HG02588 (cell line): ENCODE measurements at regions not wholly inside any gene's neighbourhood (a gene's known extent, or its start where the extent isn't known, plus 50 kb on each side); places are given as distances from the start of the nearest gene placed in this dataset.
"Not testable (repeated sequence)": the region's sequence is repeated elsewhere in the genome, so short reads cannot be mapped to it uniquely, and the experiment has no call there.

ENCODE experiments used
- ATAC-seq: cut with Tn5 transposase; IDR thresholded peaks from one replicate; pipeline ENCODE4 v1.9.1; 2021; ENCODE audit warnings: mild to moderate bottlenecking, moderate library complexity; ENCODE audit not compliant: unreplicated experiment

DNA sequence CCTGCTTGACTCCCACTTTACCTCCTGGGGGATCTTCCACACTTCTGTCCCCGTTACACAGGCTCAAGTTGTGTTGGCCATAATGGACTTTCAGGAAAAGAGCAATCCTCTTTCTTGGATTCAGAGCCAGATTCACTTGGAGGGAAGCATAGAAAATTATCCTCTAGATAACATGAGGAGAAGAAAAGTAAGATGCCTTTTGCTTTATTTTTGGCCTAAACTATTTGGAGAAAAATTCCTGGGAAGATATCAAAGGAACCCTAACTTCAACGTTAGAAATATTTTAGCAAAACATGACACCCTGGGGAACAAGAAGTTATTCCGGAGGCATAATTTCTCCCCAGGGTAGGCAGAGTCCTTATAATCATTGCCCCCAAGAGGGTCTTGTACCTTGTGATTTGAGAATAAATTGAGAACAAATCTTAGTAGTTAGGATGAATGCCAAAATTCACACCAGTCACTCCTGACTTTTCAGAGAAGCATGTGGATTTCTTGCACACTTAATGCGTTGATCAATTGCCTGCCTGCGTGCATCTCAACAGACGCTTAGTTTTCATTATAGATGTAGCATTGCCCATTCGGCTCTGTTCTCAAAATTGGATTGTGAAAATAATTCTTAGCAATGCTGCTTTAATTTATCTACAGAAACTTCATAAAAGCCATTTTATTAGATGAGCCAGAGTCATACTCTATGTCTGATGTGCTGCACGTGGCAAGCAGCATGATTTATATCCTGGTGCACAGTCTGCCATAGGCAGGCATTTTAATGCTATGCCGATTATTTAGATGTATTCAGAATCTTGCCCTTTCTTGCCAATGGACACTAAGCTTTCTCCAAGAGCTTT, 224.4 kb downstream of the C7orf25 start:
- no peak for ATAC-seq

DNA sequence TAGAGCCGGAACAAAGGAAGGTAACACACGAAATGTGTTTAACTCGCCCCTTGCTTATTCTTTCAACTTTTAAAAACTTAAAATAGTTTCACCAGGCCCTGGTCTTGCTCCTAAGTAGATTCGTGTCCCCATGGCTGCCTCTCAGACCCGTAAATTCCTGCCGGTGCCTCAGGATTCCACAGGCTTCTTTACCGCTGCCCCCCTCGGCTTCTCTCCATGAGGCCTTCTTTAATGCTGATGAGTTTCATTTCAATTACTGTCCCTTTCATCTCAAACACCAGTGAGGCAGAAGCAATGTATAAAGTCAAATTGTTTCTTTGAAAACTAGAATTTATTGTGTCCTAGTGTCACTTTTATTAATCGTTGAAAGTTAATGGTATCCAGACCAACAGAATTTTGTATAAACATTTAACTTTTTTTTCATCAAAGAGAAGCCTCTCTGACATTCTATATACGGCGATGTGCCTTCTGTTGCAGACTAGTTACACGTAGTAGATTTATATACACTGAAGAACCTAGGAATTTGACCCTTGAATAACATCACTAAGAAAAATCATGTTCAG, 225.2 kb downstream of the C7orf25 start:
- no peak for ATAC-seq

- no peak for ATAC-seq
These were observed 226.0 kb downstream of the C7orf25 start for GRCh38 chr7:42685911-42686310.

- ATAC-seq: no peak
These were observed 233.8 kb downstream of the C7orf25 start for GRCh38 chr7:42677751-42678699.

DNA sequence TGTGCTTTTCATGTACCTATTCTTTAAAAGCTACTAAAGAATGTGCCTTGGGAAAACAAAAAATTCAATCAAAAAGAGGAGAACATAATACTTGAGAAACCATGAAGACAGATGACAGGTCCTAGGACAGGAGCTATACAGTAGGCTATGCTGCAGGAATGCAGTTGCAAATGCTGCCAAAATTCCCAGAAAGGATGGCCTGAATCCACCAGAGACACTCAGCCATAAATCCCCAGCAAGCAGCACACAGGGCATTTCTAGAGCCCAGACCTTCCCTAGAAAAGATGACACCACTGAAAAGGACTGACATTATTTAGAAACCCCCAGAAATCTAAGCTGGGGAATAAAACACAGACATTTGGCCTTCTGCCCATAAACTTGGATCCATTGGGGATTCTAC, 237.3 kb downstream of the C7orf25 start:
- ATAC-seq: no peak

- no peak for ATAC-seq
These were observed 237.9 kb downstream of the C7orf25 start for GRCh38 chr7:42673951-42674350.

DNA sequence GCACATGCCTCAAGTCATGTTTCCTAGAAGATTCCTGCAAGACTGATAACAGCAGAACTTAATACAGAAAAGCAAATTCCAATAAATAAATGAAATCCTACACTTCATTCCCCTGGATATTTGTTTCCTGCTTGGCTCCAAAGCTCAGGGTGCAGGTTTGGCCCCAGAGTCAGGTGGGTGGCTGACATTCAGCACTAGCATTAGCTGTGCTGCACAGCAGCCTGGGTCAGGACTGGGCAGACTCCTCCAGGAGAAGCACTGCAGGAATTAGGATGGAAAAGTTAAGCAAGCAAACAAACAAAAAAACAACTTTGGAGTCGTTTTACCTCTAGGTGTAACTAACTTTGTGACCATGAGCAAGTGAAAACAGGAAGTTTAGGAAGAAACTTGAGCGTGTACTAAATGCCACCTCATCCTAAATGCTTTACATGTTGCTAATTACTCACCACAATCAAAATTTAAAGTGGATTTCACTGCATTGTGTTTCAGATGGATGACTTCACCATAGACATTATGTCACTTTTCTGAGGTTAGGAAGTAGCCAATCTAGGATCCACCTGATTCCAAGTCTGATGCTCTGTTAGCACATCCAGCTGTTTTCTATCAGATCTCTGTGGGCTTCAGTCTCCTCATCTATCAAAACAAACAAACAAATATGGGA, 239.4 kb downstream of the C7orf25 start:
- no peak for ATAC-seq

DNA sequence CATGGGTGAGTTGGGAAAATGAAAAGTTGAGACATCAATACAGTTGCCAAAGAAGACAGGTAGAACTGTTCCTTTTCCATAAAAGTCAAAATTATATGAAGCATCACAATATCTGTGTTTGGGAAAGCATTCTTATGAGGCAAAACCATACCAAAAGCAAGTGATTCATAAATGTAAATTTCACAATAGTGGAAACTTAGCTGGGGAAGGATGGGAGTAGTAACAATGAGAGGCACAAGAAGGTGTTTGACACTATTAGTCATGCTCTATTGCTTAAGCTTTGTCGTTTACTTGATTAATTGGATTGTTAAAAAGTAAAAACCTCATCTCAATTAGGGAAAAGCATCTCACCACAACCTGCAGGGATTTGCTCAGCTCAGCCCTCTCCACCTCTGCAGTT, 240.2 kb downstream of the C7orf25 start:
- no peak for ATAC-seq

GRCh38 chr7:42666994-42667393, 244.9 kb downstream of the C7orf25 start:
- no peak for ATAC-seq

GRCh38 chr7:42662862-42663261, 249.0 kb downstream of the C7orf25 start:
- no peak for ATAC-seq

GRCh38 chr7:42661312-42661711, 250.6 kb downstream of the C7orf25 start:
- ATAC-seq: no peak

GRCh38 chr7:42650701-42651100, 261.2 kb downstream of the C7orf25 start:
- no peak for ATAC-seq

DNA sequence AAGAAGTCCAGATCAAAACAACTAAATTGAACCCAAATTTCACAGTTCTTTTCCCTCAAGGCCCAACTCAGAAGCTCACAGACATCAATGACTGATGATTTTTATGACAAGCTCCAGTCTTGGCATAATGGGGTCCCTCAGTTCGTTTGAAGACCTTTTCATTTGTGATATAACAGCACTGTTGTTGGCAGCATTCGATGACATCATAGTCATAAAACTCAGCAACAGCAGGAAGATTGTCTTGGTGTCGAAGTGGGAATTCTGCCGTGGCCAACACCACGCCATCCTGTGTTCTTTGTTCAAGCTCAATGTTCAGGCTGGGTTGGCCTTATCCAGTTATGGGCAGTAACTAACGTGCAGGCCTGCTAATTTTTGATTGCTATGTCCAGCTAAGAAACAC, 261.7 kb downstream of the C7orf25 start:
- no peak for ATAC-seq

DNA sequence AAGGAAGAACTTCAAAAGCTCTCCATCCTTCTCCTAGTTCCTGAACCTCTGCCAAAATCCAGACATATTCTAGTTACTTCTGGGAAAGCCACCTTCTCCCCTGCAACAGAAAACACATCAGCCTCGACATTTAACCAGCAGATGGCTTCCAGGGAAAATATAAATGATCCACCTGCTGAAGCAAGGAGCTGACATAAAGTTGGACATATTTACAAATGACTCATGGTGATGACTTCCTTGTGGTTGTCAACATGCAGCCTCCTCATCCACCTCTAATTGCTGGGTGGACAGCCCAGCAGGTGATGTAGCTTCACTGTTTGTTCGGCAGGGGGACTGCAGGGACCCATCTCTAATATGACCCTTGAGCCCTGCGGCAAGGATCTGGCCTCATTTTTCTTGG, 266.0 kb downstream of the C7orf25 start:
- ATAC-seq: no peak

DNA sequence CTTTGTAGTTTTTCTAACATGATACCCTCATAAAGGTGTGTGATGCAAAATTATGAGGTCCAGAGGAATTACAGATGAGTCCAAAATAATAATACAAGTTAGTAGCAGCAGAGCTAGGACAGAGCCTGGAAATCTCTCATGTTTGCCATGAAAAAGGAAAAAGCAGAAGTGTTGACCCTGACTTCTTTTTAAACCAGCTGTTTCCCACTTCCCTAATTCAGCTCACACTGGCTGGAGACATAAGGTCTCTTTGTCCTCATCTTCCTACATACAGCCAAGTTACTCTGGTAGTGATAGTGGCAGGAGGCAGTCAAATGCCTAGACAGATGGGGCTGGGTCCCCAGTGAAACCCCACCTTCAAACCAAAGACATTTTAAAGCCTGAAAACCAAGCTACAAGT, 269.2 kb downstream of the C7orf25 start:
- no peak for ATAC-seq

- no peak for ATAC-seq
These were observed 271.9 kb downstream of the C7orf25 start for GRCh38 chr7:42639930-42640329.

DNA sequence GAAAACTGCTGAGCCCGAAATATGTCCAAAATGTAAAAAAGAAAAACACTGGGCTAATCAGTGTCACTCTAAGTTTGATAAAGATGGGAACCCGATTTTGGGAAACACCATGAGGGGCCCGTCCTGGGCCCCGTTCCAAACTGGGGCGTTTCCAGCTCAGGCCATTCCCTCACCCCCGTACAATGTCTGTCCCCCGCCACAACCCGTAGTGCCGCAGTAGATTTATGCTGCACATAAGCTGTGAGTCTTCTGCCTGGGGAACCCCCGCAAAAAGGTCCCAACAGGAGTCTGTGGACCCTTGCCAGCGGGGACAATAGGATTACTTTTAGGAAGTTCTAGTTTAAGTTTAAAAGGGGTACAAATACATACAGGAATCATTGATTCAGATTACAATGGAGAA, 275.5 kb downstream of the C7orf25 start:
- ATAC-seq: not testable (repeated sequence)

DNA sequence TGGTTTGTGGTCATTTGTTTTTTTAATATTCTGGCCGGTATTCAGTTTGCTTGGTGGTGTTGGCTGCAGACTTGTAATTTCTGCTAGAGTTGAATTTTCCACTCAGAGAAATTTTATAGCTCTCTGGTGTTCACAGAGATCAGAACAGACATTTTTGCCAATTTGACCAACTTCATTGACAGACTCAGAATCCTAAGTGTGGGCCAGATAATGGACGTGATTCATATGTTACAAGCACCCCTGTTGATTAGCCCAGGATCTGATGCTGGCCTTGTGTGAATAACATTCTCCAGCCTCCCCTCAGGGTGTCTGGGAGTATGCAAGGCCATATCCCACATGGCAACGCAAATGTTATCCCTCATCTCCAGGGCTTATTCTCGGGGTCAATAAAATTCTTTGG, 283.8 kb downstream of the C7orf25 start:
- ATAC-seq: no peak

GRCh38 chr7:42627626-42628025, 284.2 kb downstream of the C7orf25 start:
- no peak for ATAC-seq

- ATAC-seq: no peak
These were observed 284.8 kb downstream of the C7orf25 start for GRCh38 chr7:42627101-42627500.

GRCh38 chr7:42625421-42625820, 286.4 kb downstream of the C7orf25 start:
- no peak for ATAC-seq
